HG03469 (cell line): ENCODE measurements at regions not wholly inside any gene's neighbourhood (a gene's known extent, or its start where the extent isn't known, plus 50 kb on each side); places are given as distances from the start of the nearest gene placed in this dataset.
"Not testable (repeated sequence)": the region's sequence is repeated elsewhere in the genome, so short reads cannot be mapped to it uniquely, and the experiment has no call there.

Source experiments
- ATAC-seq: cut with Tn5 transposase; IDR thresholded peaks from one replicate; pipeline ENCODE4 v1.9.1; 2021; ENCODE audit warnings: mild to moderate bottlenecking, moderate library complexity, moderate number of reproducible peaks; ENCODE audit not compliant: unreplicated experiment

- ATAC-seq: not testable (repeated sequence)
Observed at GRCh38 chr13:109702030-109702597, 84.3 kb downstream of the IRS2 start.

GRCh38 chr13:109700176-109700575 lies 86.2 kb downstream of the IRS2 start:
- no peak for ATAC-seq

GRCh38 chr13:109699628-109700071 lies 86.7 kb downstream of the IRS2 start:
- no peak for ATAC-seq

- no peak for ATAC-seq
Observed at GRCh38 chr13:109698779-109699178, 87.6 kb downstream of the IRS2 start.

GRCh38 chr13:109697936-109698335 lies 88.4 kb downstream of the IRS2 start:
- no peak for ATAC-seq

- ATAC-seq: no peak
Observed at GRCh38 chr13:109695402-109696190, 90.8 kb downstream of the IRS2 start.

GRCh38 chr13:109694972-109695371 lies 91.4 kb downstream of the IRS2 start:
- no peak for ATAC-seq

GRCh38 chr13:109693213-109693612 lies 93.2 kb downstream of the IRS2 start:
- ATAC-seq: no peak

GRCh38 chr13:109691689-109692088 lies 94.7 kb downstream of the IRS2 start:
- no peak for ATAC-seq

- no peak for ATAC-seq
Observed at GRCh38 chr13:109687559-109688448, 98.6 kb downstream of the IRS2 start.

GRCh38 chr13:109685203-109685602 lies 101.2 kb downstream of the IRS2 start:
- ATAC-seq: no peak

- no peak for ATAC-seq
Observed at GRCh38 chr13:109684824-109685202, 101.6 kb downstream of the IRS2 start.

- ATAC-seq: no peak
Observed at GRCh38 chr13:109684084-109684823, 102.1 kb downstream of the IRS2 start.

GRCh38 chr13:109682534-109683244 lies 103.7 kb downstream of the IRS2 start:
- no peak for ATAC-seq

- ATAC-seq: no peak
Observed at GRCh38 chr13:109680930-109681329, 105.5 kb downstream of the IRS2 start.

GRCh38 chr13:109680288-109680687 lies 106.1 kb downstream of the IRS2 start:
- ATAC-seq: no peak

- no peak for ATAC-seq
Observed at GRCh38 chr13:109678459-109678858, 107.9 kb downstream of the IRS2 start.

- ATAC-seq: no peak
Observed at GRCh38 chr13:109677206-109677605, 109.2 kb downstream of the IRS2 start.

GRCh38 chr13:109673477-109673876 lies 112.9 kb downstream of the IRS2 start:
- ATAC-seq: no peak

- ATAC-seq: no peak
Observed at GRCh38 chr13:109672545-109672944, 113.8 kb downstream of the IRS2 start.
